HS-27A (cell line): ENCODE measurements at regions not wholly inside any gene's neighbourhood (a gene's known extent, or its start where the extent isn't known, plus 50 kb on each side); places are given as distances from the start of the nearest gene placed in this dataset.

Source experiments
- DNase-seq: peaks from one replicate; pipeline ENCODE4 v3.0.0-alpha.2; 2012; ENCODE audit warnings: low read depth, missing footprints

GRCh38 chr3:6512172-6512800 is 348.6 kb upstream of the GRM7 start:
- no peak for DNase-seq

- no peak for DNase-seq
Measured at GRCh38 chr3:6516143-6516542, 344.8 kb upstream of the GRM7 start.

DNA sequence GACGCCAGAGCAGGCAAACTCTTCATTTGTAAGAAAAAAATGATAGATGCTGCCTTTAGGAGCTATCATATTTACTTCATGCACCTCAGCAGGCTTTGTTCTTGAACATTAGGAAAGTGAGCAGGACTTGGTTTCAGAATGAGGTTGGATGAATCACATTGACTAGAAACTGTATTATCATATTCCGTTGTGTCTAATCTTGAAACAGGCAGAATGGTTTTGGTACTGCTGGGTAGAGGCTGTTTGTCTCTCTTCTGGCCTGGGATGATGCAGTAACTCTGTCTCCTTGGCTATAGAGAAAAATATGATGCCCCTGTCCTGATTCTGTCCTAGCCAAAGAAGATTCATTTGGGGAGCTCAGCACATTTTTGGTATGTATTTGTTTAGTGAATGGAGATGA is 344.2 kb upstream of the GRM7 start:
- DNase-seq: no peak

DNA sequence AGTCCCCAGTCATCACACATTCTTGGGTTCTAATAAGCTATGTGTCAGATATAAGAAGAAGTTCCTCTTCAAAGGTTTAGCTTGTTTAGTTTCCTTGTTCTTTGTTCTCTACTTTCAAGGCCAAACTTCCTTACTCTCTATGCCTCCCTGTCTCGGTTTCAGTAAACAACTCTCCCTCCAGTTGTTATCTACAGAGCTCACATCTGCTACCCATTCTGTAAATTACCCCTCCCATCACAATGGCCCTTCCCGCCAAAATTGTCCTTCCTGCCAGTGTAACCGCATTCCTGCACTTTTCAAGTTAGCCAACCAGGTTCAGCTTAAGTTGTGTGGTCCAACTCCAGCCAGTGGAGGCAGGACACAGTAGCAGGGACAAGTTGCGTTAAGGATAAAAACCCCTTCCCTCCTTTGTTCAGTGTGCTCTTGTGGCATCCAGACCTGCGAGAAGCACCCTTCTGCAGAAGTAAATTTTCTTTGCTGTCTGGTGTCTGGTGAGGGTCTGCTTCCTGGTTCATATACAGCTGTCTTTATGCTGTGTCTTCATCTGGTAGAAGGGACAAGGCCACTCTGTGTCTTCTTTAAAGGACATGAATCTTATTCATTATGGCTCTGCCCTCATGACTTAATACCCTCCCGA is 342.1 kb upstream of the GRM7 start:
- DNase-seq: no peak

DNA sequence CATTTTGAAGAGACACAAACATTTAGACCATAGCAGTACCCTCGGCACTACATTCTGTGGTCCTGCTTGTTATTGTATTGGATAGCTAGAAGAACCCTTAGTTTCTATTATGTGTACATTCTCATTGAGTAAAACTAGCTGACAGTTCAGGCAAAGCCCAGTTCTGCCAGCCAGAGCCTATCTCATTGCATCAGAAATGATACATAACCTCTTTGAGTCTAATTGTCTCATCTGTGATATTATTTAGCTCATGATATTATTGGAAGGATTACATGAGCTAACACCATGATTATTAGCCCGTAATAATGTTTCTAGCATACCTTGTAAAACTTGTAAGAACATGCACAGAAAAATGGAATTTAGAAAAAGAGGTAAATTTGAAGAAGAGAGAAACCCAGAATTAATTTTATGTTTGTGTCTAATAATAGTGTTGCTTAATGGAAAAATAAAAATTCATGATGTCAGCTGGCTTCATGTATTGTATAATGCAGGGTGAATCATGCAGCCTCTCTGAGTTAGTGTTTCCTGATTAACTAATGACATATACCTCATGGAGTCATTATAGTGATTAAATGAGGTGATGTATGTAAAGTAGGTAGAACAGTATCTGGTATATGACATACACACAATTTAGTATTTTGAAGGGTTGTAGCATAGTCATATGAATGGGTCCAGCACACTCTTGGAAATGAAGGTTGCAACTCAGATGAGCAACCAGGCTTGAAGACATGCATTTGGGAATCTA is 339.4 kb upstream of the GRM7 start:
- DNase-seq: no peak

GRCh38 chr3:6522191-6522590 is 338.7 kb upstream of the GRM7 start:
- DNase-seq: no peak

DNA sequence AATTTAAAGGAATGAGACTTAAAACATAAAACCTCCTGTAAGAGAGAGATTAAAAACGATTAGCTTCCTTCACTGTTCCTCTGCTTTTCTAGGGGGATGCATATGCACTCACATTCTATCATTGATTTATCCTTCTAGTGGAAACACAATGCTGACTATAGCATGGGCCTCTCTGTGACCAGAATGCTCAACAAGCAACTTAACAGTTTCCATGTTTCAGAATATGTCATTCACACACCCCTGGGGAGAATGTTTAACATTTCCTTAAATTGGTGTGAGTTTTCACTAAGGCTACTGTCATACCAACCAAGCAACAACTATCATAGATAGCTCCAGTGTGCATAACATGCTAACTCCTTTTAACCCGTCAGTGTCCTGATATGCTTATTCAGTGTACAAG is 337.9 kb upstream of the GRM7 start:
- no peak for DNase-seq

GRCh38 chr3:6524479-6524878 is 336.4 kb upstream of the GRM7 start:
- no peak for DNase-seq

DNA sequence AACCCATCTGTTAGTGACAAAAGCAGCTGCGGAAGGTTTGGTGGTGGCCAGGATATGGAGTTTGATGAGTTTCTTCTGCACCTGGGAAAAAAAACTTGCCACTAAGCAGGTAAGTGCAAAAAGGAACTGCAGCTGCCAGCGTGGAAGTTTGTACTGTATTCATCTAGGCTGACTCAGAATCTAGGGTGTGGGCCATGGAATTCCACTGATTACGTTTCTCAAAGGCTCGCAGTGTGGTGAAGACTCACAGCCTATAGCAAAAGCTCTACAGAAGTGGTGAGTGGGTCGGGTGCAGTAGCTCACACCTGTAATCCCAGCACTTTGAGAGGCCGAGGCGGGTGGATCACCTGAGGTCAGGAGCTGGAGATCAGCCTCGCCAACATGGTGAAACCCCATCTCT is 334.6 kb upstream of the GRM7 start:
- no peak for DNase-seq

DNA sequence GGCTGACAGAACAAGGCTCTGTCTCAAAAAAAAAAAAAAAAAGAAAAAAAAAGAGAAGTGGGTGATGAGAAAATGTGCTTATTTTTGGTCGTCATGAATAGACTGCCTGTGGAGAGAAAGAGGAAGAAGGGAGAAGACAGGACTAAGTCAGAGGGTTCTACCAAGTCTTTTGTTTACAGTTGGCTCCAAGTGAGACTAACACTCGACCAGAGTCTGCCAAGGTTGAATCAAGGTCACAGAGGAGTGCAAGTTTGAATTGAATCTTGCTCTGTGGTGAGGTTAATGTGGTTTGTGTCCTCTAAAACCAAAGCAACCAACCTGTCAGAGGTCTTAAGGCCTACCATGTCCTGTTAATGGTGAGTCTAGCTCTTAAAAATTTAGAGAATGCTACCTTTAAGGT is 334.1 kb upstream of the GRM7 start:
- DNase-seq: no peak

DNA sequence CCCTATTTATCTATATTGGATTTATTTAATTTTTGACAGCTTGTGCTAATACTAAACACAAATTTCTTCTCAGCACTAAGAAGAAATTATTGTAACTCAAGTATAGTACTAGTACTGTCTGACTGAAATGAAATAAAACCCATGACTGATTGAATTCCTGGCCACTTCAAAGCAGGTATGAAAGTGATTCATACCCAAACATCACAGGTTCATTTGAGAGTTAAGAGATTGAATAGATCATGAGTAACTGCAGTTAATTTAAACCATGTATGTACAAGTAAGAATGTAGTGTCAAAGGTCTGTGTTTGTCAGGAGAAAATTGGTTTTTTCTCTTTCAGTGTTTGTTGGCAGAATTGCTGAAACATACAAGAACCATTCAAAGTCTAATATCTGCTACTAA is 332.0 kb upstream of the GRM7 start:
- DNase-seq: no peak

DNA sequence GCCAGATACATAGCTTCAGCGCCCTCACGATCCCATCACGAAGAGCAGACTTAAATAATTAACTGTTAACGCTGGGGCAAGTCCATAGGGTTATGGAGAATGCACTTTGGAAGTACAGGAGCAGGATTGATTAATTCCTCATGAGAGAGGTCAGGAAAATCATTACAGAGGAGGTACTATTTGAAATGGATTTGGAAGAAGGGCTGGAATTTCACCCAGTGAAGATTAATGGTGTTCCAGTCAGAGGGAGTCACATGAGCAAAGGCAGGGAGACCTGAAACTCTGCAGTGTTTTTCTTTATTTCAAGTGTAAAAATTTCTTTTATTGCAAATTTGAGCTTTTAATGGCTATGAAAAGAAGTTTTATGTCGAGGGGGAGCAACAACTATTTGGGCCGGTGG is 329.8 kb upstream of the GRM7 start:
- no peak for DNase-seq

- no peak for DNase-seq
Measured at GRCh38 chr3:6532101-6532500, 328.8 kb upstream of the GRM7 start.

GRCh38 chr3:6540981-6541380 is 319.9 kb upstream of the GRM7 start:
- DNase-seq: no peak

DNA sequence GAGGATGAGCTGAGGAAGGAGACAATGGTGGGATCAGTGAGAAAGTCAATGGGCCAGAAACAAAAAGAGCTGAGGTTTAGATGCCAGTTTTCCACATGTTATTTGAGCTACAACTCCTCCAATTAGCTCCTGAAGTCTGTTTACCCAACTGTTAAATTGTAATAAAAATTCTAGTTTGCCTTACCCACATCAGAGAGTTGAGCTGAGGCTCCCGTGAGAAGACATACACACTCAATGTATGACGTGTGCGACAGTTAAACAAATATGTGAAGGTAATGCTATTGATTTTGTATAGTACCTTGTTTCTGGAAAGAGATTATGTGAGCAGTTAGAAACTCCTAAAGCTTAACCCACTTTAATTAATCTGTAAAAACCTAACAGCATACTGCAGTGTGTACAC is 318.1 kb upstream of the GRM7 start:
- no peak for DNase-seq

DNA sequence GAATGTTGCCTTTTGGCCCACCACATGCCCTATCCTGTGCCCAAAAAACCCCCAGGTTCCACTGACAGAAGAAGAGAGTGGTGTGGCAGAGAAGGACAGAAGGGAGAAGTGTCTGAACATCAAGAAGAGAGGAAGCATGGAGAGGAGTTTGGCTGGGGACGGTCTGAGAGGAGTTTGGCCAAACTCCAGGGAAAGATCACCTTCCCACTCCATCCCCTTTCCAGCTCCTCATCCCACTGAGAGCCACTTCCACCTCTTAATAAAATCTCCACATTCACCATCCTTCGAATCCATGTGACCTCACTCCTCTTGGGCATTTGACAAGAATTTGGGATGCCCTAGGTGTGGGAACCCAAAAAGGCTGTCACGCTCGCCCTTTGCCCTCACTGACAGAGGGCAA is 311.6 kb upstream of the GRM7 start:
- DNase-seq: no peak

DNA sequence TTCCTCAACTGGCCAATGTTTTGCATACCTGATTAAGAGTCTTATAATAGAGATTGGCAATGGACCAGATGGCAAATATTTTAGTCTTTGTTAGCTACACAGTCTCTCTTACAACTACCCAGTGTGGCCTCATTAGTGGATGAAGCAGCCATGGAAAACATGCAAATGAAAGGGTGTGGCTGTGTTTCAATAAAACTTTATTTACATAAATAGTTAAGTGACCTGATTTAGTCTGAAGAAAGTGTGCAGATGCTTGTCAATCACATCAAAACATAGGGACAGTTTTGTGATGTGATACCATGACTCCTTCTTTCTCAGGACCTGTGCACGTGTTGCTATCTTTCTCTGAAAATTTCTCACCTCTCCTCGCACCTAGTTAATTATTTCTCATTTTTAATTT is 309.8 kb upstream of the GRM7 start:
- no peak for DNase-seq

GRCh38 chr3:6560259-6560658 is 300.7 kb upstream of the GRM7 start:
- no peak for DNase-seq

DNA sequence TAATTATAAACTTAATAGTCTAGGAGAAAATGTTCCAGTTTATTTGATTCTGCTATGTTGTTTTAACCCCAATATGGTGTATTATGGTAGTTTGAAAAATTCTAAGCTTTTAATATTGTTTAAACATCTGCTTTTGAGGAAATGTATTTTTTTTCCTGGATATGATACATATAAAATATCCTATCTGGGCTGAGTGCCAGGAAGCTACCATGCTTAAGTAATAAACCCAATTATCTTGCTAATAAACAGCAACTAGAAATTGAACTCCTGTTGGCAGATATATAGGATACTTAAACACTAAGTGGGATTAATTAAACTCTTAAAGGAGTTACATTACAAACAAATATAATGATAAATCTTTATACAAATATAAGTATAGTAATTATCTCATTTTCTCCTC is 293.7 kb upstream of the GRM7 start:
- DNase-seq: no peak

- no peak for DNase-seq
Measured at GRCh38 chr3:6568999-6569493, 291.9 kb upstream of the GRM7 start.

DNA sequence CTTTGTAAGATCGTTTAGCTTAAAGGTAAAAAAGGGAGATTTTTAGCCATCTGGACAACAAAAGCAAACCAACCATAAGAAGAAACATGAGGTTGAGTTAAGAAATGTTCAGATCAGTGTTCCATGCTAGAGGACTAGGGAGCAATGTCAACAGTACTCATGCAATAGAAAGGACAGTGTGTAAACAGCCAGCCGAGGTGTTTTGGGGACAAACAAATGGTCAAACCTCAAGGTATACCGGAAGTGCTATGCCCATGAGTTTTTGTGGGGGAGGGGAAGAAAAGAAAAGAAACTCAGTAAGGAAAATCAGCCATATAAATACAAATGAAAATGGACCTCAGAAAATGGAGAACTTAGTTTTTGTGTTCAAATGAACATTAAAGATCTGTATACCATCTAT is 289.5 kb upstream of the GRM7 start:
- DNase-seq: no peak

DNA sequence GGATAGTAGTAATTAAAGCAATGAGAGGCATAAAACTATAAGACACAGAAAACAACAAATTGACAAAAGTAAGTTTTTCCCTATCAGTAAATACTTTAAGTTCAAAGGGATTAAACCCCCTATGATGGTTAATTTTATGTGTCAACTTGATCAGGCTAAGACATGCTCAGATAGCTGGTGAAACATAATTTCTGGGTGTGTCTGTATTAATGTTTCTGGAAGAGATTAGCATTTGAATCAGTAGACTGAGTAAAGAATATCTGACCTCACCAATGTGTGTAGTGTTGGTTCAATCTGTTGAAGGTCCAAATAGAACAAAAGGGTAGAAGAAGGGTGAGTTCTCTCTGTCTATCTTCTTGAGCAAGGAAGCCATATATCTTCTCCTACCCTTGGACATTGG is 283.3 kb upstream of the GRM7 start:
- DNase-seq: no peak

DNA sequence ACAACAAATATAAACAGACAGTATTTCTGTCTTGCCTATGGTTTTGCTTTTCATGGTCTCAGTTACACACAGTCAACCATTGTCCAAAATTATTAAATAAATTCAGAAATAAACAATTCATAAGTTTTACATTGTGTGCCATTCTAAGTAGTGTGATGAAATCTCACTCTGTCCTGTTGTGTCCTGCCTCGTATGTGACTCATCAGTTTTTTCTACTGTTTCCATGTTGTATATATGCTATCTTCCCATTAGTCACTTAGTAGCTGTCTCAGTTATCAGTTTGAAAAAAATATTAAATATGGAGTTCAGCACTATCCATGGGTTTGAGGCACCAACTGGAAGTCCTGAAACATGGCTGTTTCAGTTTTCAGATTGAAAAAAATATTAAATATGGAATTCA is 282.4 kb upstream of the GRM7 start:
- DNase-seq: no peak

- no peak for DNase-seq
Measured at GRCh38 chr3:6580808-6581207, 280.1 kb upstream of the GRM7 start.
